ENCODE measurements at regions not wholly inside any gene's neighbourhood (a gene's known extent, or its start where the extent isn't known, plus 50 kb on each side); places are given as distances from the start of the nearest gene placed in this dataset.

GRCh38 chr2:13819896-13820295, 812.6 kb upstream of the LRATD1 start (continued):
- TF ChIP-seq, protein P1, sequence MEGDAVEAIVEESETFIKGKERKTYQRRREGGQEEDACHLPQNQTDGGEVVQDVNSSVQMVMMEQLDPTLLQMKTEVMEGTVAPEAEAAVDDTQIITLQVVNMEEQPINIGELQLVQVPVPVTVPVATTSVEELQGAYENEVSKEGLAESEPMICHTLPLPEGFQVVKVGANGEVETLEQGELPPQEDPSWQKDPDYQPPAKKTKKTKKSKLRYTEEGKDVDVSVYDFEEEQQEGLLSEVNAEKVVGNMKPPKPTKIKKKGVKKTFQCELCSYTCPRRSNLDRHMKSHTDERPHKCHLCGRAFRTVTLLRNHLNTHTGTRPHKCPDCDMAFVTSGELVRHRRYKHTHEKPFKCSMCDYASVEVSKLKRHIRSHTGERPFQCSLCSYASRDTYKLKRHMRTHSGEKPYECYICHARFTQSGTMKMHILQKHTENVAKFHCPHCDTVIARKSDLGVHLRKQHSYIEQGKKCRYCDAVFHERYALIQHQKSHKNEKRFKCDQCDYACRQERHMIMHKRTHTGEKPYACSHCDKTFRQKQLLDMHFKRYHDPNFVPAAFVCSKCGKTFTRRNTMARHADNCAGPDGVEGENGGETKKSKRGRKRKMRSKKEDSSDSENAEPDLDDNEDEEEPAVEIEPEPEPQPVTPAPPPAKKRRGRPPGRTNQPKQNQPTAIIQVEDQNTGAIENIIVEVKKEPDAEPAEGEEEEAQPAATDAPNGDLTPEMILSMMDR (IDR thresholded peaks at IDR 0.05 in 2 of 3, conservative IDR thresholded peaks at IDR 0.05 in 1 of 3; ENCODE audit: control insufficient read depth in 2 of 3, extremely low read depth in 1 of 3, insufficient read depth in 1 of 3, low read depth in 3 of 3, low read length in 3 of 3): no peak

GRCh38 chr2:13821255-13821880, 811.1 kb upstream of the LRATD1 start:
- Histone ChIP-seq H3K79me2 (ENCODE audit: control insufficient read depth, insufficient read depth, low read length) (no peaks in the 10 kb centered on the region), H4K20me1 (ENCODE audit: control insufficient read depth, insufficient read depth) (no peaks in the 10 kb centered on the region), H3K9me3 (replicated peaks; ENCODE audit: control insufficient read depth, insufficient read depth, low read length) (no peaks in the 10 kb centered on the region), H3K4me2 (ENCODE audit: control insufficient read depth, insufficient read depth) (no peak overlapping the region), H3K4me1 (ENCODE audit: control insufficient read depth, insufficient read depth, low read length) (no peaks in the 10 kb centered on the region), H3K36me3 (ENCODE audit: control insufficient read depth in 2 of 2, insufficient read depth in 2 of 2, low read length in 1 of 2) (no peaks in the 10 kb centered on the region), H2AFZ (ENCODE audit: control insufficient read depth, low read depth, low read length) (no peak overlapping the region), H3K4me3 (no peak overlapping the region), H3K9ac (ENCODE audit: control insufficient read depth, insufficient read depth, low read length) (no peak overlapping the region), H3K27ac (ENCODE audit: control insufficient read depth, insufficient read depth) (no peak overlapping the region), H3K27me3 (replicated peaks in 1 of 2; ENCODE audit: control insufficient read depth in 2 of 2, insufficient read depth in 2 of 2, low read length in 1 of 2) (no peaks in the 10 kb centered on the region)
- SMC1A ChIA-PET (ENCODE audit: uncharacterized antibody, unreplicated experiment): interaction anchor here (1.4 to 1.7 kb wide), 2 partner anchors 23 to 52 kb away, joined by 3 to 7 read pairs; no protein-coding TSS in a partner anchor
- POLR2A ChIA-PET: no interaction called here
- FAIRE-seq (no peak), DNase-seq (ENCODE audit: low read depth, low spot score) (no peak), ATAC-seq (no peak)
- WGBS (ENCODE audit: insufficient coverage, insufficient replicate concordance, low lambda C conversion rate, missing lambda C conversion rate): 22% methylated on average over 4 of the region's 4 CpGs
- RAD21 ChIA-PET (ENCODE audit: unreplicated experiment): no interaction called here
- CTCF ChIA-PET: no interaction called here
- intact Hi-C loops (cut with micrococcal nuclease; ENCODE audit: unreplicated experiment) (no loop called here), in situ Hi-C loops (cut with MboI) (no loop called here)
- BruUV-seq (replicated peaks): no TSS peak
- TF ChIP-seq ZBTB11 (CRISPR knock-in tag; IDR thresholded peaks at IDR 0.05) (no peak), BCL11A (IDR thresholded peaks at IDR 0.05; ENCODE audit: low read depth, low read length) (no peak), MYC (IDR thresholded peaks at IDR 0.05; ENCODE audit: insufficient read depth, insufficient read length, insufficient replicate concordance, low read length, severe bottlenecking) (no peak), JUND (IDR thresholded peaks at IDR 0.05; ENCODE audit: low read depth, low read length) (no peak), TCF7 (IDR thresholded peaks at IDR 0.05; ENCODE audit: borderline replicate concordance) (no peak), CUX1 (IDR thresholded peaks at IDR 0.05; ENCODE audit: insufficient replicate concordance, low read depth, low read length) (no peak), IRF5 (IDR thresholded peaks at IDR 0.05; ENCODE audit: borderline replicate concordance) (no peak), SUPT20H (IDR thresholded peaks at IDR 0.05; ENCODE audit: borderline replicate concordance, control insufficient read depth, low read depth, low read length) (no peak)
